ENCODE measurements at regions not wholly inside any gene's neighbourhood (a gene's known extent, or its start where the extent isn't known, plus 50 kb on each side); places are given as distances from the start of the nearest gene placed in this dataset.

DNA sequence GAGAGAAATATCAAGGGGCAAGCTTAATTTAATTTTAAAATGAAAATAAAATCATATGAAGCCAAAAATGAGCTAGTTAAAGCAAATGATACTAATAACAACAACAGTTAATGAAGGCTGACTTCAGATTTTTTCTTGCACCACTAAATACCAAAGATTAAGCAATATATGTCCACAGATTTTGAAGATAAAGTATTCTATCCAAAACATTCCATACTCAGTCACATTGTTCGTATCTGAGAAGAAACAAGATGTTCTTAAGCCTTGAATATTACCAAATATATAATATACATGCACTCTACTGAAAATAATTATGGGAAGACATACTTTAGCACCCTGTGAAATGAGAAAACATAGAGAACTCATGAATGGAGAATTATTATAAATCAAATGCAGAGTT is 593.3 kb upstream of the SYT4 start:
- no peak for TF ChIP-seq POLR2A (IDR thresholded peaks at IDR 0.05)
- TF ChIP-seq, protein P1, sequence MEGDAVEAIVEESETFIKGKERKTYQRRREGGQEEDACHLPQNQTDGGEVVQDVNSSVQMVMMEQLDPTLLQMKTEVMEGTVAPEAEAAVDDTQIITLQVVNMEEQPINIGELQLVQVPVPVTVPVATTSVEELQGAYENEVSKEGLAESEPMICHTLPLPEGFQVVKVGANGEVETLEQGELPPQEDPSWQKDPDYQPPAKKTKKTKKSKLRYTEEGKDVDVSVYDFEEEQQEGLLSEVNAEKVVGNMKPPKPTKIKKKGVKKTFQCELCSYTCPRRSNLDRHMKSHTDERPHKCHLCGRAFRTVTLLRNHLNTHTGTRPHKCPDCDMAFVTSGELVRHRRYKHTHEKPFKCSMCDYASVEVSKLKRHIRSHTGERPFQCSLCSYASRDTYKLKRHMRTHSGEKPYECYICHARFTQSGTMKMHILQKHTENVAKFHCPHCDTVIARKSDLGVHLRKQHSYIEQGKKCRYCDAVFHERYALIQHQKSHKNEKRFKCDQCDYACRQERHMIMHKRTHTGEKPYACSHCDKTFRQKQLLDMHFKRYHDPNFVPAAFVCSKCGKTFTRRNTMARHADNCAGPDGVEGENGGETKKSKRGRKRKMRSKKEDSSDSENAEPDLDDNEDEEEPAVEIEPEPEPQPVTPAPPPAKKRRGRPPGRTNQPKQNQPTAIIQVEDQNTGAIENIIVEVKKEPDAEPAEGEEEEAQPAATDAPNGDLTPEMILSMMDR (IDR thresholded peaks at IDR 0.05 in 4 of 5, conservative IDR thresholded peaks at IDR 0.05 in 1 of 5): no peak
- Histone ChIP-seq H3K27me3 (no peaks in the 10 kb centered on the region), H3K9me3 (no peaks in the 10 kb centered on the region), H3K4me1 (peaks cover 0 to 9% of the 10 kb centered on the region in 2 donors), H3K4me3 (no peak overlapping the region), H3K36me3 (no peaks in the 10 kb centered on the region), H3K27ac (no peak overlapping the region)
- no peak for ATAC-seq
- in situ Hi-C loops (cut with MboI; ENCODE audit: low sequenced_read_pairs in 4 of 4) (no loop called here), intact Hi-C loops (cut with DNase I; ENCODE audit: low total_unique reads) (no loop called here)
- DNase-seq: no peak

DNA sequence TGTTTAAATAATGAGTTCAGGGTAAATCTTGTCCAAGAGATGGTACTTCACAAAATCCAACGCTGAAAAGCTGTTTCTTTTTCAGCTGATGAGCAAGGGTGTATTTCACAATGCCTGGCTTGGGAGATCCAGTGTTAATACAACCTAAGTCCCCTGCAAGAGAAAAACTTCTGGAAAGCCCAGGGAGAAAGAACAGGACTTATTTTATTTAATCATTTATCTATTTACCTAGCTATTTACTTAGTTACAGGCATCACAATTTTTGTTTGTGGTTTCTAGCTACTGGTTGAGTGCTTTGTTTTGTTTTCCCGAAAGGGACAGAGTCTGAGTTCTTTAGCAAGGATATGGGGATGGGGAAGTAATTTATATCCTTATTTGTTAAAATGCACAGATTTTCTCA is 598.2 kb upstream of the SYT4 start:
- H3K4me1 ChIP-seq: peaks cover 0 to 4% of the 10 kb centered on the region in 2 donors
- no peak for TF ChIP-seq POLR2A (IDR thresholded peaks at IDR 0.05)
- H3K36me3 ChIP-seq: no peaks in the 10 kb centered on the region
- H3K9me3 ChIP-seq: no peaks in the 10 kb centered on the region
- in situ Hi-C loops (cut with MboI; ENCODE audit: low sequenced_read_pairs in 4 of 4): no loop called here
- ATAC-seq (peak in 1 of 2 donors; percentile 42), DNase-seq (no peak)
- H3K4me3 ChIP-seq: no peak overlapping the region
- no peak overlapping the region for H3K27ac ChIP-seq
- intact Hi-C loops (cut with DNase I; ENCODE audit: low total_unique reads): no loop called here
- H3K27me3 ChIP-seq: no peaks in the 10 kb centered on the region

DNA sequence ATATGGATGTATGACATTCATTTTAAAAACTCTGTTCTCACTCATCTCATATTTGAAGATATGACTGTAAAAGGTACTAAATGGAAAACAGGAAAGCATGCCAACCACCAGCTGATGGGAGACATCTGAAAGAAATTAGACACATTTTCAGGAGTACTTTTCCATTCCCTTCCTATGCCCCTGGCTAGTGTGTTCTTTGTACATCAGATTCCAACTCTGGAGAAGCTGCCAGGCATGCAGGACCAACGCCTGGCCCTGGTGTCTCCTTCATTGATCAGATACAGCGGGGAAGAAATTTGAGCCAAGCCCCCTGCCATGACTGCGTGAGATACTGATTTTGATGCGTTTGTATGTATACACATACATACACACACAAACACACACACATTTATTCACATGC is 599.0 kb upstream of the SYT4 start:
- Histone ChIP-seq H3K4me1 (peaks cover 0 to 4% of the 10 kb centered on the region in 2 donors), H3K27ac (no peak overlapping the region), H3K27me3 (no peaks in the 10 kb centered on the region), H3K4me3 (no peak overlapping the region), H3K9me3 (no peaks in the 10 kb centered on the region), H3K36me3 (no peaks in the 10 kb centered on the region)
- ATAC-seq (no peak), DNase-seq (no peak)
- intact Hi-C loops (cut with DNase I; ENCODE audit: low total_unique reads): no loop called here
- in situ Hi-C loops (cut with MboI; ENCODE audit: low sequenced_read_pairs in 4 of 4): no loop called here
- TF ChIP-seq, protein P1 (IDR thresholded peaks at IDR 0.05 in 4 of 5, conservative IDR thresholded peaks at IDR 0.05 in 1 of 5): no peak
- no peak for TF ChIP-seq POLR2A (IDR thresholded peaks at IDR 0.05)

DNA sequence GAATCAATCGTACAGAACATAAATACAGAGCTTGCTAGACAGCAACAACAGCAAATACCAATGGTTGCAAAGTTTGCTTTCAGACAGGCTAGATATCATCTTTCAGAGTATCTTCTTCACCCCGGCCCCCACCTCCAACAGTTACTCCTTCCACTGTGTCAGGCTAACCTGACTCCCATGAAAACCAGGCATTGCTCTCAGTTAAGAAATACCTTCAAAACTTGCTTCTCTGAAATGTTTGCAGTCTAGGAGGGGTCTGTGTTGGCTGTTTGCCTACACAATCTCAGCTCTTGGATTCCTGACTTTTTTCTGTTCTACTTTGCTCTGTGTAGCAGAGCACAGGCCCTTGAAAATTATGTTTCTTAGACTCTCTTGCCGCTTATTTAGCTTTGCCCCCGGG is 599.5 kb upstream of the SYT4 start:
- no peak for ATAC-seq
- intact Hi-C loops (cut with DNase I; ENCODE audit: low total_unique reads): no loop called here
- no peak overlapping the region for H3K27ac ChIP-seq
- H3K27me3 ChIP-seq: no peaks in the 10 kb centered on the region
- no peak for TF ChIP-seq POLR2A (IDR thresholded peaks at IDR 0.05)
- TF ChIP-seq, protein P1 (IDR thresholded peaks at IDR 0.05 in 4 of 5, conservative IDR thresholded peaks at IDR 0.05 in 1 of 5): no peak
- H3K4me1 ChIP-seq: peaks cover 0 to 4% of the 10 kb centered on the region in 2 donors
- no peaks in the 10 kb centered on the region for H3K9me3 ChIP-seq
- DNase-seq: no peak
- H3K4me3 ChIP-seq: no peak overlapping the region
- in situ Hi-C loops (cut with MboI; ENCODE audit: low sequenced_read_pairs in 4 of 4): no loop called here
- no peaks in the 10 kb centered on the region for H3K36me3 ChIP-seq

DNA sequence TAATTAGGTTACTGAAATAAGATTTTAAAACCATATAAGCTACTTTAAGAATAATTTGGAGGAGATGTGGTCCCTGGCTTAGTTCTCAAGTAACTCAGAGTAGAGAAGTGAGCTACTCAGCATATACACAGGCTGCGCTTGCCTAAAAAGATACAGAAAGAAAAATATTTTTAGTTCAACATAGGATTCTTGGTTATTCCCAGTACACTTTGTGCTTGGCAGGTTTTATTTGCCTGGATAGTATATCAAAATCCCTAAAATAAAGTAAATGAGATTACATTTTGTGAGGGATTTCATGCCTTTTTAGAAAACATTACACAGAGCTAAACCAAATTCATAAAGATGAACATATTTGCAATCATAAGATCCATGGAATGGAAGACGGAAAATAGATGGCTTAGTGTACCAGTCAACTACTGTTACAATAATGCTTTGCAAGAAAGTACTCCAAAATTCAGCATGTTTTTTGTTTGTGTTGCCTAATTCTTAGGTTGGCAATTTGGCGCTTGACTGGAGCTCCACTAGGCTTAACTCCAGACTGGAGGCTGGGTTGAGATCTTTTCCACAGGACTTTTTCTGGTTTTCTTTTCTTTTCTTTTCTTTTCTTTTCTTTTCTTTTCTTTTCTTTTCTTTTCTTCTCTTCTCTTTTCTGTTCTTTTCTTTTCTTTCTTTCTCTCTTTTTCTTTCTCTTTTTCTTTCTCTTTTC is 600.5 kb upstream of the SYT4 start:
- DNase-seq: no peak
- Histone ChIP-seq H3K27me3 (no peaks in the 10 kb centered on the region), H3K27ac (no peak overlapping the region), H3K4me3 (no peak overlapping the region), H3K4me1 (peaks cover 0 to 4% of the 10 kb centered on the region in 2 donors), H3K9me3 (no peaks in the 10 kb centered on the region), H3K36me3 (no peaks in the 10 kb centered on the region)
- ATAC-seq: no peak
- in situ Hi-C loops (cut with MboI; ENCODE audit: low sequenced_read_pairs in 4 of 4) (no loop called here), intact Hi-C loops (cut with DNase I; ENCODE audit: low total_unique reads) (no loop called here)
- no peak for TF ChIP-seq POLR2A (IDR thresholded peaks at IDR 0.05)
- TF ChIP-seq, protein P1 (IDR thresholded peaks at IDR 0.05 in 4 of 5, conservative IDR thresholded peaks at IDR 0.05 in 1 of 5): no peak
